ENCODE measurements at regions not wholly inside any gene's neighbourhood (a gene's known extent, or its start where the extent isn't known, plus 50 kb on each side); places are given as distances from the start of the nearest gene placed in this dataset.
A peak's percentile ranks its signal among the peaks of the same experiment; 100 is the strongest.
"Not testable (repeated sequence)": the region's sequence is repeated elsewhere in the genome, so short reads cannot be mapped to it uniquely, and the experiment has no call there.

GRCh38 chr3:95210878-95211277 lies 1148.0 kb downstream of the NSUN3 start:
- DNase-seq, result no peak

- no peak for DNase-seq
Measured at GRCh38 chr3:95212117-95212516, 1149.3 kb downstream of the NSUN3 start.

GRCh38 chr3:95215437-95215957 lies 1152.6 kb downstream of the NSUN3 start:
- no peak for DNase-seq

GRCh38 chr3:95217661-95218060 lies 1154.8 kb downstream of the NSUN3 start:
- no peak for DNase-seq

- no peak for DNase-seq
Measured at GRCh38 chr3:95218484-95218883, 1155.6 kb downstream of the NSUN3 start.

- no peak for DNase-seq
Measured at GRCh38 chr3:95226437-95226836, 1163.6 kb downstream of the NSUN3 start.

- DNase-seq, result no peak
Measured at GRCh38 chr3:95227092-95227491, 1164.2 kb downstream of the NSUN3 start.

GRCh38 chr3:95228416-95228815 lies 1165.6 kb downstream of the NSUN3 start:
- DNase-seq, result no peak

- no peak for DNase-seq
Measured at GRCh38 chr3:95235916-95236315, 1173.1 kb downstream of the NSUN3 start.

GRCh38 chr3:95237783-95238182 lies 1174.9 kb downstream of the NSUN3 start:
- DNase-seq, result no peak

GRCh38 chr3:95240395-95240794 lies 1177.5 kb downstream of the NSUN3 start:
- no peak for DNase-seq

- not testable (repeated sequence) for DNase-seq
Measured at GRCh38 chr3:95241256-95241655, 1178.4 kb downstream of the NSUN3 start.

- DNase-seq, result no peak
Measured at GRCh38 chr3:95246413-95246812, 1183.6 kb downstream of the NSUN3 start.

- no peak for DNase-seq
Measured at GRCh38 chr3:95254061-95254460, 1191.2 kb downstream of the NSUN3 start.

- no peak for DNase-seq
Measured at GRCh38 chr3:95254758-95255157, 1191.9 kb downstream of the NSUN3 start.

GRCh38 chr3:95265129-95265528 lies 1202.3 kb downstream of the NSUN3 start:
- no peak for DNase-seq

- DNase-seq, result no peak
Measured at GRCh38 chr3:95271395-95271794, 1208.5 kb downstream of the NSUN3 start.

GRCh38 chr3:95272166-95272565 lies 1209.3 kb downstream of the NSUN3 start:
- DNase-seq, result no peak

- DNase-seq, result no peak
Measured at GRCh38 chr3:95272781-95273180, 1209.9 kb downstream of the NSUN3 start.

- DNase-seq, result peak; percentile 22
Measured at GRCh38 chr3:95277613-95278012, 1214.8 kb downstream of the NSUN3 start.

- no peak for DNase-seq
Measured at GRCh38 chr3:95280711-95281352, 1218.0 kb downstream of the NSUN3 start.

GRCh38 chr3:95289295-95289694 lies 1226.4 kb downstream of the NSUN3 start:
- no peak for DNase-seq

GRCh38 chr3:95297581-95297980 lies 1234.7 kb downstream of the NSUN3 start:
- no peak for DNase-seq

- DNase-seq, result no peak
Measured at GRCh38 chr3:95302044-95302443, 1239.2 kb downstream of the NSUN3 start.

- DNase-seq, result no peak
Measured at GRCh38 chr3:95310560-95310959, 1247.7 kb downstream of the NSUN3 start.

All from RPMI8226 (cell line).